LNCAP (cell line): ENCODE measurements at regions not wholly inside any gene's neighbourhood (a gene's known extent, or its start where the extent isn't known, plus 50 kb on each side); places are given as distances from the start of the nearest gene placed in this dataset.

Experiments
- TF ChIP-seq, protein P1 (sequence below): fragments of 450-650 bp; IDR thresholded peaks from 2 replicates; pipeline ENCODE4 v1.5.1; 2017; ENCODE audit warnings: mild to moderate bottlenecking

DNA sequence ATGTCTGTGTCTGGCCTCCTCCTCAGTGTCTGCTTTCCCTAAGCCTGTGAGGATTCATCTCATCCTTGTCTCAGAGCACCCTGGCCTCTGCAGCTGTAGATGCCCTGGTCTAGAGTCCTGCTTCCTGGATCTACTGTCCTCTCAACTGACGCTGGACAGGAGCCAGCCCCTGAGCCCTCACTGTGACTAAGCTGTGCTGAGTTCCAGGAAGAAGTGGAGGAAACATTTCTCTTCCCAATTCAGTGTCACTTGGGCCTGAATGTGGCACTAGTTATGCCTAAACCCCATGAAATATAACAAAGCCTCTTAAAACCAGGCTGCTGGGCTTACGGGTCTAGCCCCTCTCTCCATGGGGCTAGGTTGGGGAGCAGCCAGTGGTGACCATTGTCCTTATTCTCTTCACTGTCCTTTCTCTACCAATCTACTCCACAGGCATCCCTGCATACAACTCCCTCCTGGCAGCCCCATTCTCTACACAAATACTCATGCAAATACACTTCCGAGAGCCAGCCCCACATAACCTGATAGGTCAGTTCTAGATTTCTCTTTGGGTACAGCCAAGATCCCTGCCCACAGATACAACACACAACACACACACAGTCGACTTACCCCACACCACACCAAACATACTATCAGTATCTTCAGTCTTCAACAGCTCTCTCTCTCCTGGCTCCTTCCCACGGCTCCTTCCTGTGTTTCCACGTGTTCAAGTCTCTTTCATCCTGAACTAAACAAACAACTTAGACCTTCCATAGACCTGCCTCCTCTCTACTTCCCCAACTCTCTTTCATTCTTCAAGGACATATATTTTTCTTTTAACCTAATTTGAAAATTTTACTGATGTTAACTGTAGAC, 220.8 kb downstream of the SNX18 start:
- TF ChIP-seq, protein P1, sequence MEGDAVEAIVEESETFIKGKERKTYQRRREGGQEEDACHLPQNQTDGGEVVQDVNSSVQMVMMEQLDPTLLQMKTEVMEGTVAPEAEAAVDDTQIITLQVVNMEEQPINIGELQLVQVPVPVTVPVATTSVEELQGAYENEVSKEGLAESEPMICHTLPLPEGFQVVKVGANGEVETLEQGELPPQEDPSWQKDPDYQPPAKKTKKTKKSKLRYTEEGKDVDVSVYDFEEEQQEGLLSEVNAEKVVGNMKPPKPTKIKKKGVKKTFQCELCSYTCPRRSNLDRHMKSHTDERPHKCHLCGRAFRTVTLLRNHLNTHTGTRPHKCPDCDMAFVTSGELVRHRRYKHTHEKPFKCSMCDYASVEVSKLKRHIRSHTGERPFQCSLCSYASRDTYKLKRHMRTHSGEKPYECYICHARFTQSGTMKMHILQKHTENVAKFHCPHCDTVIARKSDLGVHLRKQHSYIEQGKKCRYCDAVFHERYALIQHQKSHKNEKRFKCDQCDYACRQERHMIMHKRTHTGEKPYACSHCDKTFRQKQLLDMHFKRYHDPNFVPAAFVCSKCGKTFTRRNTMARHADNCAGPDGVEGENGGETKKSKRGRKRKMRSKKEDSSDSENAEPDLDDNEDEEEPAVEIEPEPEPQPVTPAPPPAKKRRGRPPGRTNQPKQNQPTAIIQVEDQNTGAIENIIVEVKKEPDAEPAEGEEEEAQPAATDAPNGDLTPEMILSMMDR: no peak

DNA sequence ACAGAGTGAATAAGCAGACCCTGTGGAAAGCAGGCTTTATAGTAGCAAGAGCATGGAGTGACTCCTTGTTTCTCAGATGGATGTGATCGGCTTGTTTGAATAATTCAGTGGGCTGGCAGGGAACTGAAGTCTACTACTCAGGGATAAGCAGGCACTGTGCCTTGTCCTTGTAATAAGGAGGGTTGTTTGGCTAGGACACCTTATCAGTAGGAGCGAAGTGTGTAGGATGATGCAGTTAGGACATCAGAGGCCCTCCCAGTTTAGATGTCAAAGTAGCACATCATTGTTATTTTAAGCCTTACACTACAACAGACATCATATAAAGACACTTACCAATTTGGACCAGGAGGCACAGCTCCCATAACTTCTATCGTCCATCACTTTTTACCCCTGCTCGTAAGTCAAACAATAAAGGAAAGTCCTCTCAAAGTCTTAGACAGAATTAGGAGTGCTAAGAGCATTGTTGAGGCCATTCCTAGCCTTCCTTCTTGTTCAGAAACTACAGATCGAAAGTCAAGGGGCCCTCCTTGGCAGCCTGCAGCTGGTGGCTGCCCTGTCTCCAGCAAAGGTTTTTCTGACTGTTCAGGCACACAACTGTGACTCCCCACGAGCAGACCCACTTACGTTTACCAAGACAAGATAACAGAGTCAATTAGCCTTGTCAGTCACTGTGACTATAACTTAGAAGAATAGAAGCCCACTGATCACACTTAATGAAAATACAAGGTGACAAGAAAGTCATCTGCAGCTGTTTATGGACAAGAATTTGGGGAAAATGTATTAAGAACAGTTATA, 218.6 kb downstream of the SNX18 start:
- TF ChIP-seq, protein P1: no peak

DNA sequence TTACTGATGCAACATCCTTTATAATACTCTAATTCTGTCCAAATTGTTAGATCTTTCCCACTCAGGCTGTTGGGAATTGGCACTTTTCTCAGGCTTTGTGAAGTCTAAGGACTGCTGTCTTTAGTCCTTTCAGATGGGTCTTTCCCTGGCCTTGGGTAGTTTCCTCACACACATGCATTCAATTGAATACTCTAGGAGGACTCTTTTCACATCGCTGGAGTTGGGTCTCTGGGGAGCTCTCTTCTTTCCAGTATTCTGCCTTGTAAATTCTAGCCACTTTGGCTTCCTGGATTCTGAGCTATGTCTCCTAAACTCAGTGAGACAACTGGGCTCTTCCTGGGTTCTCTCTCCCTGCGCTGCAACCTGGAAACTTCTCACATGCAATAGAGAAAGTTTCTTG, 215.5 kb downstream of the SNX18 start:
- TF ChIP-seq, protein P1: no peak

DNA sequence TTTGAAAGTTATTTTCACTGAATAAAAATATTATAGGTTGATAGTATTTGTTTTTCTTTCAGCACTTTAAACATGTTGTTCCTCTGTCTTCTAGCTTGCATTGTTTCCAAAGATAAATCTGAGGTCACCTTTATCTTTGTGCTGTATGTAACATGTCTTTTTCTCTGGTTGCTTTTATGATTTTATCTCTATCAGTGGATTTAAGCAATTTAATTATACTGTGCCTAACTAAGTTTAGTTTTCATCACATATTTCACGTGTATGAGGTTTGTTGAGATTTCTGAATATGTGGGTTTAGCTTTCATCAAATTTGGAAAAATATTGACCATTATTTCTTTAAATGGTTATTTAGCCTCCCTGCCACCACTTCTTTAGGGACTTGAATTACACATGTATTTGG, 214.5 kb downstream of the SNX18 start:
- TF ChIP-seq, protein P1: no peak

DNA sequence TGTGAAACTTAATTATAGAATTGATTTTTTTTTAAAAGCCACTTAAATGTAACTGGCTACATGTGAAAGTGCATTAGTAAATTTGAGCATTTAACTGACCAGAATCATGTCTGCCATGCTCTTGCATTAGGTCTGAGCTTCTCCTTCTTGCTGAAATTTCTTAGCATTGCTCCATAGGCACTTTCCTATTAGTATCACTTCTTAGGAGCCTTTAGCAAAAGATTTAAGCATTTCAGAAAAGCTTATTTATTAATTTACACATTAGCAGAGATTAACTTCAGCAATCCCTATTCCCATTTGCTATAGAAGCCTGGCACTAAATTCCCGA, 211.0 kb downstream of the SNX18 start:
- TF ChIP-seq, protein P1: no peak

DNA sequence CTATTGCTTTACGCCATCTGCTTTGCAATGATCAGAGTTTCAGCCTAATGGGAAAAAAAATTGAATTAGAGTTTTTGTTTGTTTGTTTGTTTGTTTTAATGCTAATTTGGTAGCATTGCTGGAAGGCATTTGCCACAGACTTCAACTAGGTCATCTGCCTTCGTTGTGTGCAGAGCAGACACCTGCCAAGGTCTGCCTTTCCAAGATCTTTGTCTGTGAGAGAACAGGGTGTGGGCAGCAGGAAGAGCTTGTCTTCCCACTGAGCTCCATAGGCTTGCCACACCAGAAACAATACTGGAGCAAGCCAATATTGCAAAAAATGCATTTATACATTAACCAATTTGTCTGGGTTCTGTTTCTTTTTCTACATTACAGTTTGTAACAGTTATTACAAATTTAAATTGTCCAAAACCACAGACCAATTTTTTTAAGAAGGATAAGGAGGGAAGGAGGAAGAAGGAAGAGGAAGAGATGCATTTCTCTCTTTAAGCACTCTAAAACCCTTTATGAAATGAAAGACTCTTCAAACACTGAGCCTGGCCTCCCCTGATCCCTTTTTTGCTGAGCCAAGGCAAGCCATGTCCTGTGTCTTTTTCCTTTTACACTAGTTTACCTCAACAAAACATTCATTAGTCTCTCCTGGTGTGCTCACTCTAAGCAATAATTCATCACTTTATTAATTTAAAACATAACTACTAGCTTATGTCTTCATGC, 210.5 kb downstream of the SNX18 start:
- TF ChIP-seq, protein P1: no peak

DNA sequence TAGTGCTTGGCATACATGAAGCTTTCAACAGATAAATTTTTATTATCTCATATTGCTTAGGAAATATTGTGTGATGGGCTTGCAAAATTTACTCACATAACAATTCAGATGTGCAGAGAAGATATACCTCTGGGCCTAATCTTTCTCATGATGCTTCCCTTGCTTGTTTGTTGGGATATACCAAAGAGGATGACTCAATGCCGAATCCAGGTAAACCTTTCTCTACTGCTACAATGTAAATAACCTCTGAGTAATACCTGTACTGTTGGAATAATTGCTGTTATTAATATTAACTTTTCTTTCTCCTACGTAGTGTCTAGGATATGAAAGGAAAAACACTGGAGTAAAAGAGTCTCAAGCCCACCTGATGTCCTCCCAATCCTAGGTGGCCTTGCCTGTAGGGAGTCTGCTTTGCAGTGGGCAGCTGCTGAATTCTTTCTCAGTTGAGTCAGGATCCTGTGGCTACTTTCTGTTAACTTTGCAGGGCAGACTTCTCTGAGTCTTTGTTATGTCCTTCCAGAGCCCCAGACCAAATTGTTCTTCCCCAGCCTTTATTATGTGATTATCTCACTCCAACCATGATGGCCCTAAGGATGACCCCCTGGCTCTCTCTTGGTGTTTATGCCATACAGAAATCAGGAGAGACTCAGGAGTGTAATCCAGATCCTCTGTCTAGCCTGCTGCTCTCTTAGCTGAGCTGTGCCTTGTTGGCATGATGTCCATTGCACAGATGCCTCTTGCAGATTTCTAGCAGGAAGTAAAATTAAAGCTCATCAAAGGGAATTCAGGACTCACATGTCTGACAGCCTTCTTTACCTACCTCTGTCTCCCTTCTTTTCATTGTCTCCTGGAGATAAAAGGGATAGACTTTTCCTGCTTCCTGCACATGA, 208.1 kb downstream of the SNX18 start:
- TF ChIP-seq, protein P1: no peak
